Activated T-helper 9 cell treated with anti-CD3 and anti-CD28 coated beads, Interleukin-2, amount 50 U/mL, for 16 hours (primary cell): ENCODE measurements at regions not wholly inside any gene's neighbourhood (a gene's known extent, or its start where the extent isn't known, plus 50 kb on each side); places are given as distances from the start of the nearest gene placed in this dataset.

ENCODE experiments used
- DNase-seq: peaks from one replicate; pipeline ENCODE4 v3.0.0-alpha.2; 2020; ENCODE audit warnings: low read depth

DNA sequence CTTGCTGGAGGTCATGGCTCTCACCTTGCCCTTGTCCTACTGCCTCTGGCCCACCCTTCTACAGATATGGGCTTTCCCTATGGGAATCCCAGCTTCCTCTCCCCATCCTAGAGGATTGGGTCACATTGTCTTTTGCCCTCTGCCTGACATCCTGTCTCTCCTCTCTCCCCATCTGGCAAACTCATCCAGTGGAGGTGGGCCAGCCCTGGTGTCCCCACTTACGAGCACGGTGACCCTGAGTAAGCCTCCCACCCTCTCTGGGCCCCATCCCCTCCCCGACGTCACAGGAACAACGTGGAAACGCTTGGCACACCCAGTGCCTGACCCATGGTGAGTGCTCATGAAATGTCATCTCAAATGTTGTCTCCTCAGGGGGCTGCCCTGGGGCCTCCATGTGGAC lies 56.1 kb upstream of the ID3 start:
- no peak for DNase-seq

DNA sequence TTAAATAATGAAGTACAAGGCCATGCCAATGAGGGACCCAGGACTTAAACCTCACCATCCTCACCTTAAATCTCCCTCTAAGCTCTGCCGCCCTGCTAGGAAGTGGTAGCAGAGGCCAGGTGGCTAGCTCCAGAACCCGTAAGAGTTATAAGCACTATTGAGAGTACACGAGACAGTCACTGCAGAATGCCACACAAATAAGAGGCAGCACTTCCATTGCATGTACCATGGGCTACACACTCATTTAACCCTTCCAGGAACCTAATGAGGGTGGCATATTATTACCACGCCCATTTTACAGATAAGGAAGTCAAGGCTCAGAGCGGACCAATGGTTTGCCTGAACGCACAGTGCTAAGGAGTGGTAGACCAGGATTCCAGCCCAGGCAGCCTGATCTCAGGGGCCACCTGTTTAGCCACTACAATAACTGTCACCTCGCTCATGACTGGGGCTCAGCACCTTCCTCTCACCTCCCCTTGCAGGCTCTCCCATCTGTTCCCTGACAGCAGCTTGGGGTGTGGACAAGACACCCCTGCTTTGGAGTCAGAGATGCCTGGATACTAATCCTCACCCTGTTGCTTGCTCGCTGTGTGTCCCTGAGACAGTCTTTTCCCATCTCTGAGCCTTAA lies 54.8 kb upstream of the ID3 start:
- DNase-seq = no peak

DNA sequence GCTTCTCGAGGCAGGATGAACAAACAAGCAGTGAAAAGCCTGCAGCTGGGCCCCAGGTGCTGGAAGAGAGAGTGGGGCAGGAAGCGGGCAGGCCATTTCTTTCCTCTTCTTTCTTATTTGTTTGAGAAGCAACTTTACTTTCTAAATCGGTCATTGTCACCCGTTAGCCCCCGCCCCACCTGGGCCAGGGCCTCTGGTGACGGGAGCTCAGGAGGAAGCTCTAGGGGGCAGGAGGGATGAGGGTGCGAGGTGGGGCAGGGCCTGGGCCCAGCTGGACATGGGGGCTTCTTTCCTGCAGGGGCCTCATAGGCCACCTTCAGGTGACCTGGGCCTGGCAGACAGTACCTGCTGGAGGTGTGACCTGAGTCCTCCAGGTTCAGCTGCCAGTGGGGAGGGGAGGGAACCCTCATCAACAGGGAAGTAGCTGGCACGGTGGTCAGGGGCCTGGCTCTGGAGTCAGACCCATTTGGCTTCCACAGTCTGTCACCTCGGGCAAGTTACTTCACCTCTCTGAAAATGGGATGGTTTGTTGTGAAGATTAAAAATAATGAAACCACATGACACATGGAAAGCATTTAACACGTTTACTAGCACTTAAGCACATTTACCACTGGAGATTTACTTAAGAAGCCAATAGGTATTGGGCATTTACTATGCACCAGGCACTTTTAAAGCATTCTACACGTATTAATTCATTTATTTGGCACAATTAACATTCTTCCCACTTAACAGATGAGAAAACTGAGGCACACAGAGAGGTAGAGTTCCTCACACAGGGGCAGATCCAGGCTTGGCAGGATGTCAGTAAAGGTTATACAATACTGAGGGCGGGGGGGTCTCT lies 54.1 kb upstream of the ID3 start:
- no peak for DNase-seq

DNA sequence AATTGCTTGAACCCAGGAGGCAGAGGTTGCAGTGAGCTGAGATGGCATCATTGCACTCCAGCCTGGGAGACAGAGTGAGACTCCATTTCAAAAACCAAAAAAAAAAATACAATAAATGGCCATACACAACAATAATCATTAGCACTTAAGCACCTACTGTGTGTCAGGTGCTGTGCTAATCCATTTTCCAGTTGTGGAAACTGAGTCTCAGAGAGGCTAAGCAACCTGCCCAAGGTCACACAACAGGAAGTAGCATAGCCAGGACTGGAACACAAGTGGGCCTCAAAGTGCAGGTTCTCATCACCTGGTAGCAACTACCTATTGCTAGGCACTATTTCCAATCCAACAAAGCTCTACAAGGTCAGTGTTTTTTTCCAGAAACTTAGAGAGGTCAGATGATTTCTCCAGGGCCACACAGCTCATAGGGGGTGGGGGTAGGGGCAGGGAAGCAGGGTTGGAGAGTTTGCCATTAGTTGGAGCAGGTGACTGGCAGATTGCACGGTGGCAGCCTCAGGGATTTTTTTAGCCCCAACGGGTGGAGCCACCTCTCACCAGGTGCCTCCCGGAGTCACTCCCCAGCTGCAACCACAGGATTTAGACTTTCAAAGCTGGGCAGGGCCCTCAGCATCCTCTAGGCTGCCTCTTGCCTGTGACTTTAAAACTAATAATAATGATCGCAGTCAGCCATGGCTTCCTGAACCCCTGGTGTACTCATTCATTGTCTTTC lies 52.5 kb upstream of the ID3 start:
- no peak for DNase-seq

DNA sequence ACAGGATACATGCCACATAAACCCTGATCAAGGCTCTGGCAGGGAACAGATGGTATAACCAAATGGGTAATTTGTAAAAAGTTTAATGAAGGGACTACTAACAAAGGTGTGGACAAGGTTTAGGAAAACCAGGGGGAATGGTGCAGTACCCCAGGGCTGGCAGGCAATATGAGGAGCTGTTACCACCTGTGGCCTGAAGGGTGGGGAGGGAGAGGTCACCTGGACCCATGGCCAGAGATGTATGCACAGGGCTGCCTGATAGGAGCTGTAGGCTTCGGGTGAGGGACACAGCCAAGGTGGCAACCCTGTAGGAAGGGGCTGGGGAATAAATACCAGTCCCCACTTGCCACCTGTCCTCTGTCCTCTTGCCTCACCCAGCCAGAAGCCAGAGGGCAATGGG lies 51.4 kb upstream of the ID3 start:
- DNase-seq = no peak

DNA sequence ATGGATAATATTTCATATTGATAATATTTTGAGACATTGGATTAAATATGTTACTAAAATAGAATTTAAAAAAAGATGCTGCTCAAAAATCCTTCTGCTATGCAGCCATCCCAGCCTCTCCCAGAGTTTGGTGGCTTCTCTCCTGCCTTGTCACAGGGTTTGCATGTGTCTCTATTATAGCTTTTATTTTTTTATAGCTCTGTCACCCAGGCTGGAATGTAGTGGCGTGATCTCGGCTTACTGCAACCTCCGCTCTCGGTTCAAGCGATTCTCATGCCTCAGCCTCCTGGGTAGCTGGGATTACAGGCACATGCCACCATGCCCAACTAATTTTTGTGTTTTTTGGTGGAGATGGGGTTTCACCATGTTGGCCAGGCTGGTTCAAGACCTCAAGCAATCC lies 50.7 kb upstream of the ID3 start:
- DNase-seq = no peak
